ENCODE measurements at regions not wholly inside any gene's neighbourhood (a gene's known extent, or its start where the extent isn't known, plus 50 kb on each side); places are given as distances from the start of the nearest gene placed in this dataset.
"Not testable (repeated sequence)": the region's sequence is repeated elsewhere in the genome, so short reads cannot be mapped to it uniquely, and the experiment has no call there.

- Mint-ChIP-seq H3K36me3 (ENCODE audit: low read depth) (no peaks in the 10 kb centered on the region), H3K4me3 (no peak overlapping the region), H3K27me3 (ENCODE audit: low read depth) (no peaks in the 10 kb centered on the region), H3K9me3 (ENCODE audit: insufficient read depth) (no peaks in the 10 kb centered on the region), H3K4me1 (ENCODE audit: low read depth) (no peaks in the 10 kb centered on the region), H3K27ac (no peak overlapping the region)
- DNase-seq: no peak
- no peak for ATAC-seq
- POLR2A ChIA-PET: no interaction called here
- CTCF ChIA-PET: no interaction called here
These were observed 1183.2 kb upstream of the B3GALT2 start for GRCh38 chr1:194369622-194370021.

GRCh38 chr1:194369060-194369459, 1182.6 kb upstream of the B3GALT2 start:
- Mint-ChIP-seq H3K4me3 (no peak overlapping the region), H3K36me3 (ENCODE audit: low read depth) (no peaks in the 10 kb centered on the region), H3K27me3 (ENCODE audit: low read depth) (no peaks in the 10 kb centered on the region), H3K27ac (no peak overlapping the region), H3K4me1 (ENCODE audit: low read depth) (no peaks in the 10 kb centered on the region), H3K9me3 (ENCODE audit: insufficient read depth) (no peaks in the 10 kb centered on the region)
- POLR2A ChIA-PET: no interaction called here
- CTCF ChIA-PET: no interaction called here
- DNase-seq (no peak), ATAC-seq (no peak)

GRCh38 chr1:194367121-194367520, 1180.7 kb upstream of the B3GALT2 start:
- H3K4me3 Mint-ChIP-seq: no peak overlapping the region
- H3K4me1 Mint-ChIP-seq (ENCODE audit: low read depth): no peaks in the 10 kb centered on the region
- H3K27ac Mint-ChIP-seq: no peak overlapping the region
- no peak for DNase-seq
- ATAC-seq: no peak
- no peaks in the 10 kb centered on the region for H3K36me3 Mint-ChIP-seq (ENCODE audit: low read depth)
- CTCF ChIA-PET: no interaction called here
- H3K9me3 Mint-ChIP-seq (ENCODE audit: insufficient read depth): no peaks in the 10 kb centered on the region
- peaks cover 3% of the 10 kb centered on the region for H3K27me3 Mint-ChIP-seq (ENCODE audit: low read depth)
- POLR2A ChIA-PET: no interaction called here

- H3K27me3 Mint-ChIP-seq (ENCODE audit: low read depth): peaks cover 3% of the 10 kb centered on the region
- no peaks in the 10 kb centered on the region for H3K4me1 Mint-ChIP-seq (ENCODE audit: low read depth)
- H3K9me3 Mint-ChIP-seq (ENCODE audit: insufficient read depth): no peaks in the 10 kb centered on the region
- DNase-seq (no peak), ATAC-seq (no peak)
- no peak overlapping the region for H3K4me3 Mint-ChIP-seq
- POLR2A ChIA-PET: no interaction called here
- no peaks in the 10 kb centered on the region for H3K36me3 Mint-ChIP-seq (ENCODE audit: low read depth)
- H3K27ac Mint-ChIP-seq: no peak overlapping the region
- CTCF ChIA-PET: no interaction called here
These were observed 1180.3 kb upstream of the B3GALT2 start for GRCh38 chr1:194366705-194367104.

GRCh38 chr1:194362327-194362726, 1175.9 kb upstream of the B3GALT2 start:
- H3K36me3 Mint-ChIP-seq (ENCODE audit: low read depth): no peaks in the 10 kb centered on the region
- CTCF ChIA-PET: no interaction called here
- DNase-seq: no peak
- H3K27ac Mint-ChIP-seq: no peak overlapping the region
- H3K27me3 Mint-ChIP-seq (ENCODE audit: low read depth): peaks cover 3% of the 10 kb centered on the region
- no peaks in the 10 kb centered on the region for H3K4me1 Mint-ChIP-seq (ENCODE audit: low read depth)
- no peaks in the 10 kb centered on the region for H3K9me3 Mint-ChIP-seq (ENCODE audit: insufficient read depth)
- ATAC-seq: no peak
- no peak overlapping the region for H3K4me3 Mint-ChIP-seq
- POLR2A ChIA-PET: no interaction called here

- Mint-ChIP-seq H3K27ac (no peak overlapping the region), H3K4me3 (no peak overlapping the region)
- POLR2A ChIA-PET: no interaction called here
These were observed 1175.1 kb upstream of the B3GALT2 start for GRCh38 chr1:194361374-194362131.

GRCh38 chr1:194358208-194358581, 1171.8 kb upstream of the B3GALT2 start:
- no peak for DNase-seq
- no peak overlapping the region for H3K4me3 Mint-ChIP-seq
- peaks cover 3% of the 10 kb centered on the region for H3K27me3 Mint-ChIP-seq (ENCODE audit: low read depth)
- H3K9me3 Mint-ChIP-seq (ENCODE audit: insufficient read depth): no peaks in the 10 kb centered on the region
- no peaks in the 10 kb centered on the region for H3K36me3 Mint-ChIP-seq (ENCODE audit: low read depth)
- H3K27ac Mint-ChIP-seq: no peak overlapping the region
- ChIA-PET POLR2A (no interaction called here), CTCF (no interaction called here)
- H3K4me1 Mint-ChIP-seq (ENCODE audit: low read depth): no peaks in the 10 kb centered on the region
- ATAC-seq: no peak

More at GRCh38 chr1:194361374-194362131, 1175.1 kb upstream of the B3GALT2 start:
- CTCF ChIA-PET: no interaction called here
- DNase-seq (no peak), ATAC-seq (no peak)
- no peaks in the 10 kb centered on the region for H3K9me3 Mint-ChIP-seq (ENCODE audit: insufficient read depth)
- H3K27me3 Mint-ChIP-seq (ENCODE audit: low read depth): peaks cover 3% of the 10 kb centered on the region
- no peaks in the 10 kb centered on the region for H3K4me1 Mint-ChIP-seq (ENCODE audit: low read depth)
- H3K36me3 Mint-ChIP-seq (ENCODE audit: low read depth): no peaks in the 10 kb centered on the region

- CTCF ChIA-PET; DNase-seq; POLR2A ChIA-PET; H3K27ac Mint-ChIP-seq; ATAC-seq; H3K36me3 Mint-ChIP-seq (ENCODE audit: low read depth); H3K27me3 Mint-ChIP-seq (ENCODE audit: low read depth); H3K4me1 Mint-ChIP-seq (ENCODE audit: low read depth); H3K4me3 Mint-ChIP-seq; H3K9me3 Mint-ChIP-seq (ENCODE audit: insufficient read depth): not testable (repeated sequence)
These were observed 1171.3 kb upstream of the B3GALT2 start for GRCh38 chr1:194357573-194358207.

GRCh38 chr1:194355488-194356106, 1169.2 kb upstream of the B3GALT2 start:
- Mint-ChIP-seq H3K4me3 (no peak overlapping the region), H3K4me1 (ENCODE audit: low read depth) (no peaks in the 10 kb centered on the region), H3K27ac (no peak overlapping the region), H3K27me3 (ENCODE audit: low read depth) (no peaks in the 10 kb centered on the region), H3K36me3 (ENCODE audit: low read depth) (no peaks in the 10 kb centered on the region), H3K9me3 (ENCODE audit: insufficient read depth) (no peaks in the 10 kb centered on the region)
- ATAC-seq (no peak), DNase-seq (no peak)
- ChIA-PET CTCF (no interaction called here), POLR2A (no interaction called here)

- ChIA-PET CTCF (no interaction called here), POLR2A (no interaction called here)
- Mint-ChIP-seq H3K9me3 (ENCODE audit: insufficient read depth) (no peaks in the 10 kb centered on the region), H3K27ac (no peak overlapping the region), H3K4me3 (no peak overlapping the region), H3K36me3 (ENCODE audit: low read depth) (no peaks in the 10 kb centered on the region), H3K4me1 (ENCODE audit: low read depth) (no peaks in the 10 kb centered on the region), H3K27me3 (ENCODE audit: low read depth) (no peaks in the 10 kb centered on the region)
- ATAC-seq: no peak
- no peak for DNase-seq
These were observed 1166.7 kb upstream of the B3GALT2 start for GRCh38 chr1:194353121-194353520.

- H3K36me3 Mint-ChIP-seq (ENCODE audit: low read depth): no peaks in the 10 kb centered on the region
- H3K4me1 Mint-ChIP-seq (ENCODE audit: low read depth): no peaks in the 10 kb centered on the region
- DNase-seq (no peak), ATAC-seq (no peak)
- H3K9me3 Mint-ChIP-seq (ENCODE audit: insufficient read depth): no peaks in the 10 kb centered on the region
- POLR2A ChIA-PET: no interaction called here
- no peaks in the 10 kb centered on the region for H3K27me3 Mint-ChIP-seq (ENCODE audit: low read depth)
- no peak overlapping the region for H3K27ac Mint-ChIP-seq
- H3K4me3 Mint-ChIP-seq: no peak overlapping the region
- CTCF ChIA-PET: no interaction called here
These were observed 1160.8 kb upstream of the B3GALT2 start for GRCh38 chr1:194347200-194347599.

- no peaks in the 10 kb centered on the region for H3K36me3 Mint-ChIP-seq (ENCODE audit: low read depth)
- CTCF ChIA-PET: no interaction called here
These were observed 1156.3 kb upstream of the B3GALT2 start for GRCh38 chr1:194342484-194343262.

More at GRCh38 chr1:194342484-194343262, 1156.3 kb upstream of the B3GALT2 start:
- no peaks in the 10 kb centered on the region for H3K9me3 Mint-ChIP-seq (ENCODE audit: insufficient read depth)
- POLR2A ChIA-PET: no interaction called here
- no peaks in the 10 kb centered on the region for H3K27me3 Mint-ChIP-seq (ENCODE audit: low read depth)
- H3K27ac Mint-ChIP-seq: no peak overlapping the region
- H3K4me3 Mint-ChIP-seq: no peak overlapping the region
- no peak for ATAC-seq
- no peak for DNase-seq
- H3K4me1 Mint-ChIP-seq (ENCODE audit: low read depth): no peaks in the 10 kb centered on the region
